Endometrial microvascular endothelial cells (primary cell): ENCODE measurements at regions not wholly inside any gene's neighbourhood (a gene's known extent, or its start where the extent isn't known, plus 50 kb on each side); places are given as distances from the start of the nearest gene placed in this dataset.
"Not testable (repeated sequence)": the region's sequence is repeated elsewhere in the genome, so short reads cannot be mapped to it uniquely, and the experiment has no call there.

Experiments used
- in situ Hi-C: cut with HindIII; loops from 2 replicates; pipeline ENCODE4 v1.10.0; 2017; ENCODE audit warnings: low sequenced_read_pairs, low pct_unique_long_range_greater_than_20kb; ENCODE audit errors: inconsistent ontology term

DNA sequence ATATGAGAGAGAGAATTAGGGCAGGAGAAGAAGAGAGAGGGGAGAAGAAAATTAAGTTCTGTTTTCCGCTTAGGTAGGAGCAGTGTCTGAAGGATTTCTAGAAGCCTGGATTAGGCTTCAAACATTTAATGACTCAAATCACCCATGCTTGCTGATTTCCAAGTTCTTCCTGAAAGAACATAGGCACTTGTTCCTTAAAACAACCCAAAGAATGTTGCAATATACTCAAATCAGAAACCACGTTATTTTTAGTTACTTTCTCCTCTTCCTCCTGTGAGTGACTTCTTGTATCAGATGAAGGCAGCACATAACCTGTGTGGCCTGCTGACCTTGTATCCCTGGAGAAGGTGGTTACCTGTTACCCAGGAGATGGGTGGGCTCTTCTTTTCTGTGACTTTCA is 351.5 kb upstream of the KLF4 start:
- in situ Hi-C loops = no loop called here

DNA sequence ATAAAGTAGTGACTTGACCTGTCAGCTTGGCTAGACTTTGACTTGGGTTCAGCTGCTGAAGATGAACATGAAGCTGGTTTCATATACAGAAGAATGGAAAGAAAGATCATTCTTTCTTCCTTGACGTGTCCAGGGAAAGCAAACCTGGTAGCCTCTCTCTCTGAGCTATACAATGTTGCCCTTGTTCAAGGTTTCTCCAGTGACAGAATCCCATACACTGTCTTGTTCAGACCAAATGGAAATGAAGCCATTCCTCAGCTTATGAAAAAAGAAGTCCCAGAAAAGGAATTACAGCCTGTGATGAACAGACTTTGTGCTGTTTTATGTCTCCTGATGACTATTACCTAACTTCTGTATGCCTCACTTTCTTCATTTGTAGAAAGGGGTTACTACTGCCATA is 349.8 kb upstream of the KLF4 start:
- in situ Hi-C loops = no loop called here

DNA sequence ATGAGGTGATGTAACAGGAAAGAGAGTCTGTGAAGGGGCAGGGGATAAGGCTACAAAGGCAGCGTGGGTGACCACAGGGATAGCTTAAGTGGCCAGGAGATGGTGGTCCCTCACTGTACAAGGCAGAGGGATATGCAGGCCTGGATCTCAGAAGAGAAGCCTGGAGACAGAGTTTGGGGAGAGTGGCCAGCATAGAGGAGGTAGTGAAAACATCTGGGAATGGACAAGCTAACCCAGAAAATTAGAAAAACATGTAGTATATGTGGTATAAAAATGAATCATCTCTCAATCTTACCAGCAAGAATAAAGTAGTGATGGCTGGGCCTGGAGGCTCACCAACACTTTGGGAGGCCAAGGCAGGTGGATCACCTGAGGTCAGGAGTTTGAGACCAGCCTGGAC is 349.2 kb upstream of the KLF4 start:
- in situ Hi-C loops = no loop called here

DNA sequence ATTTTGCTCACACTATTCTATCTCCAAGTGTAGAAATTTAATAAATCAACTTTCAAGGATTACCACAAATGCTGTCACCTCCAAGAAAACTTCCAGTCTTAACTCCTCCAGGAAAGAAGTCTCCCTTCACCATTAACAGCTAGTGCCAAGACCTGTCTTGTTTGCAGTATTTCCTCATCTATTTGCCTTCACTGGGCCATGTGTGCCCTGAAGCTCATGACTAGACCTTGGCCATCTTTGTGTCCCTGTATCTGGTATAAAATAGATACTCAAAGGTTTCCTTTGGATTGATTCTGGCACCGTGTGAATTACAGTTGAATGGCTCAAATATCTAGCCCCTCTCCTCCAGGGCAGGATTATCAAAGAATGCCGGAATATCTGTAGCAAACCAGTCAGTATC is 346.7 kb upstream of the KLF4 start:
- in situ Hi-C loops = no loop called here

DNA sequence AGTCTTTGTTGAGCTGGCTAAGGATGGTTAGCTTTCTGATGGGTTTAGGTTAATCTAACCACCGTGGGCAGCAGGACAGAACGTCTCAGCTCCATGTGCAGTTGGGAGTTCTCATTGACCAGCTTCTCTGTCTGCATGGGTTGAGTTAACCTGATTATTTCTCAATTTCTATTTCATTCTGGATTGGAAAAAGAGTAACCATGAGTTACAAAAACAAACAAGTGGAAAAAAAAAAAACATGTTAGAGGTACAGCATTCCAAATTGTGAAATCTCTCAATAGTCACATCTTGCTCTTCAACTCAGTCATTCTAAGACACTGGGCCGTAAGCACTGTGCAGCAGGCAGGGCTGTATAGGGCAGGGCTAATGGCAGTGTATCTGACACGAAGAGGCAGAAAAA is 343.7 kb upstream of the KLF4 start:
- in situ Hi-C loops = no loop called here

DNA sequence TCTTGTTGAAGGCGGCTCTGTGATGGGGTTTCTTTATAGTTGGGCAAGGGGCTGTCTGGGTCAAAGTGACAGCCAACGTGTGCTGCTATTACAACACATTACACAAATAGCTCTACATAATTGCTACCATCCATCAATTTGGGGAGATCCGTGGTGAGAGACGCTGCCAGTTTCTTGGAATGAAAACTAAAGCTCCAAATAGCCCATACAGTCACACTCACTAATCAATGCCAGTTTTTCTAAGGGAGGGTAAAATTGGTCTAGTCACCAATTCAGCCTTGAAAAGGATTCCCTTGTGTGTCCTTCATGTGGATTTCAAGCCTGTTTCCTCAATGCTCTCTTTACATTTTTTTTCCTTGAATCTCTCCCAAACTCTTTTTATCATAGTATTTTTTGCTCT is 343.3 kb upstream of the KLF4 start:
- in situ Hi-C loops = no loop called here

DNA sequence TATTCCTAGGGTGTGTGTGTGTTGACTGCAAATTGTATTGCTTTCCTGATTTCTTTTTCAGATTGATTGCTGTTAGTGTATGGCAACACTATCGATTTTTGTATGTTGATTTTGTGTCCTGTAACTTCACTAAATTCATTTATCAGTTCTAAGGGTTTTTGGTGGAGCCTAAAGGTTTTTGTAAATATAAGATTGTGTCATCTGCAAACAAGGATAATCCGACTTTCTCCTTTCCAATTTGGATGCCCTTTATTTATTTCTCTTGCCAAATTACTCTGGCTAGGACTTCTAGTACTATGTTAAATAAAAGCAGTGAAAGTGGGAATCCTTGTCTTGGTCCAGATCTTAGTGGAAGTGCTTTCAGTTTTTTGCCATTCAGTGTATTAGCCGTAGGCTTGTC is 340.9 kb upstream of the KLF4 start:
- in situ Hi-C loops = no loop called here

DNA sequence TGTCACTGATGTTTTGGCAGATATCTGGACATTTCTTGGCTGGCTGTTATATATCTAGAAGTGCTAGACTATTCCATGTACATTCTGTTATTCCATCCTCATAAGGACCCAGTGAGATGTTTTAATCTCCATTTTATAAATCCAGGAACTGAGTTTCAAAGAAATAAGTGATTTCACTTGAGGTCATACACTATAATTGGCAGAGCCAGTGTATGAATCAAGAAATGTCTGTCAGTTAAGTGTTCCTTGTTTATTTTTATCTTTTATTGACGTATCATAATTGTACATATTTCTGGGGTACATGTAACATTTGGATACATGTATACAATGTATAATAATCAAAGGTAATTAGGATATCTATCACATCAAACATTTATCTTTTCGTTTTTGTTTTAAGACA is 338.3 kb upstream of the KLF4 start:
- in situ Hi-C loops = no loop called here

DNA sequence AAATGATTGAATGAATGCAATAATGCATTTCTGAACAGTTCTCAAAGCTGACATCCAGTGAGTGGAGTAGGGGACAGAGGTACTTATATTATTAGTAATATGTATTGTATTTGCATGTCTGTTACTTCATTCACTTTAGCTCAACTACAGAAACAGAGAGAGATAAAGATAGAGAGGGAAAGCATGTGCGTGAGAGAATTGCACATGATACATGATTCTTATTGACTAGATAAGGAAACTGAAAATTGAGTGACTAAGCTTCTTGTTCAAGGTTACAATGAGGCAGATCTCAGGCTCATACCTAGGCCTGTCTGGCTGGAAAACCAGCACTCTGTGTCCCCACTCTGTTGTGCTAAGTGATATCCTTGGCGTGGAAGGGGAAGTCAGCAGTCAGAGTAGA is 337.7 kb upstream of the KLF4 start:
- in situ Hi-C loops = no loop called here

DNA sequence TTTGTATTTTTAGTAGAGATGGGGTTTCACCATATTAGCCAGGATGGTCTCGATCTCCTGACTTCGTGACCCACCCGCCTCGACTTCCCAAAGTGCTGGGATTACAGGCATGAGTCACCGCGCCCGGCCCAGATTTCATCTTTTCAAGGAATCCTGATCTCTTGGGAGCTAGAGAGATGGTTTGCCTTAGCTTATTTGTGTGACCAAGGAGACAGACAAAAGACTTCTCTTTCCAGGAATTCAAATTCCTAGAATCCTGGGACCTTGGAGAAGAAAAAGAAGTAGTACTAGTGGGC is 337.1 kb upstream of the KLF4 start:
- in situ Hi-C loops = not testable (repeated sequence)

DNA sequence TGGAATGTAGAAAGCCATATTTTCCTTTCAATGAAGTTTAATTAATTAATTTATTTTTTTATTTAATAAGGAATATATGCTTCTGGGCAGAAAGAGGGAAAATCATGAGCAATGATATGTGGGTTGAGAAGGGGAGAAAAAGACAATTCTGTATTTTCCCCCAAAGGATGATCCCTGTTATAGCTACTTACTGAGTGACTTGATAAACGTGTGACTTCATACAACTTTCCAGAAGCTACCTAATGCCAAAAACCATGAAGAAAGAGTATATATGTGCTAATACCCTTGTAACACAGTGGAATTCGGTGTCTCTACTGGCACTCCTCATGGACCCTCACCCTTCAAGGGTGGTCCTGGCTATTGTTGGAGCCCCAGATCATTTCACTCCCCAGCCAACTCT is 335.0 kb upstream of the KLF4 start:
- in situ Hi-C loops = no loop called here

DNA sequence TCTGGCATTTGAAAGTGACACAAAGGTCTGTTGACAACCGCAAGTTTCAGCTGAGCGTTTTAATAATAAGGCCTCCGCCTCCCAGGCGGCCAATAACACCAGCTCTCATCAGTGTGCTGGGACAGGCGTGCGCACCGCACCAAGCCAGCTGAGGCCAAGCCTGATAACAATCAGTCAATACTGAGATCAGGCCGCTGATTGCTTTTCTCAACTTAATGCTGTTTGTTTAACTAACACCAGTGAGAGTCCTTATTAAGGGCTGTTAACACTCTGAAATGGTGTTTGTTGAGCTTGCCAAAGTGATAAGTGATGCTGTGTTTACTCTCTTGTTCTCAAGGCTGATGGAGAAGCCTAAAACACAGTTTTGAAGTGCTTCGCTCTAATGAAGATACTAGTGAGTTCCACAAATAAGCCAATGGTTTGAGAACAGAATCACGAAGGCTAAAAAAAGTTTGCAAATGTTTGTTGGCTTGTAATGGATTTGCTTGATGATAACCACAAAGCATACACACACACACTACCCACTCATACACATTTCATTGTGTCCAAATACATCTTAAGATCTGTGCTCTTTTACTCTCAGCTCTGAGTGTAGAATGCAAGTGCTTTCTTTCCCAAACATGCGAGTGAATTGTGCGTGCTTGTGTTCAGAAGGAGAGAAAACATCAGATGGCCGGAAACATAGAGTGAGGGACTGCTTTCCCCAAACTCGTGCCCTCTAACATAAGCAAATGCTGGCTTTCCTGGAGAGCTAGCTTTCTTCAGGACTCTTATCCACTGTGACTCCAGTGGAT is 330.4 kb upstream of the KLF4 start:
- in situ Hi-C loops = no loop called here

DNA sequence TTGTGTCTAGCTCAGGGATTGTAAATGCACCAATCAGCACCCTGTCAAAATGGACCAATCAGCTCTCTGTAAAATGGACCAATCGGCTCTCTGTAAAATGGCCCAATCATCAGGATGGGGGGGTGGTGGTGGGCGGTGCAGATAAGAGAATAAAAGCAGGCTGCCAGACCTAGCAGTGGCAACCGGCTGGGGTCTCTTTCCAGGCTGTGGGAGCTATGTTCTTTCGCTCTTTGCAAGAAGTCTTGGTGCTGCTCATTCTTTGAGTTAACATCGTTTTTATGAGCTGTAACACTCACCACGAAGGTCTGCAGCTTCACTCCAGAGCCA is 328.9 kb upstream of the KLF4 start:
- in situ Hi-C loops = not testable (repeated sequence)

DNA sequence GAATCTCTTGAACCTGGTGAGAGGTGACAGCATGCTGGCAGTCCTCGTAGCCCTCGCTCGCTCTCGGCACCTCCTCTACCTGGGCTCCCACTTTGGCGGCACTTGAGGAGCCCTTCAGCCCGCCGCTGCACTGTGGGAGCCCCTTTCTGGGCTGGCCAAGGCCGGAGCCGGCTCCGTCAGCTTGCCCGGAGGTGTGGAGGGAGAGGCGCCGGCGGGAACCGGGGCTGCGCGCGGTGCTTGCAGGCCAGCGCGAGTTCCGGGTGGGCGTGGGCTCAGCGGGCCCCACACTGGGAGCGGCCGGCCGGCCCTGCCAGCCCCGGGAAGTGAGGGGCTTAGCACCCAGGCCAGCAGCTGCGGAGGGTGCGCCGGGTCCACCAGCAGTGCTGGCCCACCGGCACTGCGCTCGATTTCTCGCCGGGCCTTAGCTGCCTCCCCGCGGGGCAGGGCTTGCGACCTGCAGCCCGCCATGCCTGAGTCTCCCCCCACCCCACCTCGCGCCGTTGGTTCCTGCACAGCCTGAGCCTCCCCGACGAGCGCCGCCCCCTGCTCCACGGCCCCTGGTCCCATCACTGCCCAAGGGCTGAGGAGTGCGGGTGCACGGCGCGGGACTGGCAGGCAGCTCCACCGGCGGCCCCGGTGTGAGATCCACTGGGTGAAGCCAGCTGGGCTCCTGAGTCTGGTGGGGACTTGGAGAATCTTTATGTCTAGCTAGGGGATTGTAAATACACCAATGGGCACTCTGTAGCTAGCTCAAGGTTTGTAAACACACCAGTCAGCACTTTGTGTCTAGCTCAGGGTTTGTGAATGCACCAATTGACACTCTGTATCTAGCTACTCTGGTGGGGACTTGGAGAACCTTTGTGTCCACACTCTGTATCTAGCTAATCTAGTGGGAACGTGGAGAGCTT is 328.3 kb upstream of the KLF4 start:
- in situ Hi-C loops = not testable (repeated sequence)

DNA sequence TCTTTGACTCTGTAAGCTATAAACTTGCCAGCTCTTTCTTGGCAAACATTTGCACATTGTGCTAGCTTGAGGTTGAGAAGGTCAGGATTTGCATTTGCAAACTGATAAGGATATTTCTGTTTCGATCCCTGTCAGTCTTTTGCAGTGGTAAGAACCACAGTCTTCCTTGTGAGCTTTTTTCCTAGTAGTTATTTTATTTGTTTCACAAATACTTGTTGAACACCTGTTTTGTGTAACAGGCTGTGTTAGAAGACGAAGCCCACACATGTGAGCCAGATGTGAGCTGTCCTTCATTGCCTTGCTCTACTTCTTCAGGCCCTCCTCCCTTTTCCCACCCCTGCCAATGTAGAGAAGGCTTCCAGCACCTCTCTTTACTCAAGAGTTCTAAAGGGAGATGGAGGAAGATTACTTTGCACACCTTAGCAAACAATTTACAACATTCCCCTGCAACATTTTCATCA is 327.0 kb upstream of the KLF4 start:
- in situ Hi-C loops = no loop called here

DNA sequence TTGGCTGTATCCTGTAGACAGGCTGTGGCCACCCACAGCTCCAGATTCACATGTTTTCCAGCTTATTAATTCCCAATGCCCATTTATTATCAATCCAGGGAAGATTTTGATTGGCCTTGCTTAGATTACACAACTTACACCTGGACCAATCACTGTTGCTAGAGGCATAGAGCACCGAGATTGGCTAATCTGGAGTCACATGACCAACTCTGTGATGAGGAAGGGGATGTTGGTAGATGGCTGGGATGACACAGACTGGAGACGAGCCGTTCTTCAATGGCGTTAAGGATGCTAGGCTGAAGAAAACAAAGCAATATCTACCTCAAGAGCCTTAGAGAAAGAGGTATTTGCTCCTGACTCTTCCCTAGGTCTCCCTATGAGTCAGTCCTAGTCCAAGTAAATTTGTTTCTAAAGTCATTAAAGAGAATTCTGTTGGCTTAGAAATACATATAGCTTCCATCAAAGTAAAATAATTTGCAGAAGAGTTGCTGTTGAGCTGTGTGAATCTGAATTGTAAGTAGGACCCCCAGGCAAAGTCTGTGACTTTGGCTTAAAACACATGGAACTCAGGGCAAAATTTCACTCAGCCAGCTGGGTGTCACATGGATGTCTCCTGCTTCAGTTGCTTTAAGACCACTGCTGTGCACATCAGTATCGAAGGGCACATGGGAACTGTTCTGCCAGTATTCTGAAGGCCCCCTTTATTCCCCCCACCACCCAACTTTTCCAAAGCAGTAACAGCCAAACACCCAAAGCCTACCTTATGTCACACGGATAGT is 326.4 kb upstream of the KLF4 start:
- in situ Hi-C loops = no loop called here

DNA sequence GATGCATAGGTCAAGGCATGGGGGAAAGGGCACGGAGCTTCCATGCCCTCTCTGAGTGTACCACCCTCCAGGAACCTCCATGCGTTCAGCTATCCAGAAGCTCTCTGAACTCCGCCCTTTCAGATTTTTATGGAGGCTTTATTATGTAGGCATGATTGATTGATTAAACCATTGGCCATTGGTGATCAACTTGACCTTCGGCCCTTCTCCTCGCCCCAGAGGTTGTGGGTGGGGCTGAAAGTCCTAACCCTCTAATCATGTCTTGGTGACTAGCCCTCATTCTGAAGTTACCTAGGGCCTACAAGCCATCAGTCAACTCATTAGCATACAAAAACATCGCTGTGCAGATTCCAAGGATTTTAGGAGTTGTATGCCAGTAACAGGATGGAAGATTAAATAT is 323.7 kb upstream of the KLF4 start:
- in situ Hi-C loops = no loop called here

DNA sequence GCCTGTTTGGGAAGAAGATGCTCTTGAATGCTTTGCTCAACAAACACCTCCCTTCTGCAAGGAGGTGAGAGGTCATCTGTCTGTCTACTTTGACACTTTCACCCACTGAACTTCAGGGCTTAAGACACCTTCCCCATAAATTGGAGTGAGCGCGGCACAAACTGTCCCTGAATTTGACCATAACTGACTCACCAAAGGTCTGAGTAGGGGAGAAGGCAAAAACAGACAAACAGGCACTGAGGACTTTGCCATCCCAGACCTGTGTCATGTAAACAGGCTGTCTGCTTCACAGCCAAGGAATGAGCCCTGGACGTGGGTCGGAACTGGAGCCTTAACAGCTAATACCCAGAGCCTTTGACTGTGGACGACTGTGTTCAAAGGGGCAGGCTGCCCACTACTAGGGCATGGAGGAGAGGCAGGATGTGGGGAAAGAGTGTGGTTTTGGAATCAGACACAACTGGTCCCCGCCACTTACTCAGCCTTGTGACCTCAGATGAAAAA is 320.9 kb upstream of the KLF4 start:
- in situ Hi-C loops = no loop called here

DNA sequence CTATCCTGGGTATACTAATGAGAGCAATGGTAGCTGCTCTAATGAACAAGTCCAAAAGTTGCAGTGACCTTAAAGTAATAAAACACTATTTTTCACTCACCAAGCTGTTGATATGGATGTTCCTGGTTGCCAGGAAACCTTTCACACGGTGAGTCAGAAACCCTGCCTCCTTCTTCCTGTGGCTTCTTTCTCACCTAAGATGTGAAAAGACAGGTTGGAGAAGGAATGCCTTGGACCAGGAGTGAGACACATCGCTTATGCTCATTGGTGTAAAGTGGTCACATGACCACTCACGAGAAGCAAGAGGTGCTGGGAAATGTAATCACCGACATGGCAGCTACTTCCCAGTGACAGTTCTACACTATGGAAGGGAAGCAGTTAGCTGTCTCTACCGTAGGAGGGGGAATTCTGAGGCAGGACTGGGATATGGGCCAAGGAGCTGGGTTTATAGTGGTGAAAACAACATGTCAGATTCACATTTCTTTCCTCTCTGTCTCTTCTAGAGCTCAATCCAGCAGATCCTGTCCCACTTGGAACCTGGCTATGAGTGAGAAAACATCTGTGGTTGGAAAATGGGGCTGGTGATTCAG is 320.4 kb upstream of the KLF4 start:
- in situ Hi-C loops = no loop called here
